Naive B cell (primary cell): ENCODE measurements at regions not wholly inside any gene's neighbourhood (a gene's known extent, or its start where the extent isn't known, plus 50 kb on each side); places are given as distances from the start of the nearest gene placed in this dataset.

Experiments used
- ATAC-seq, 2 donors: fragments of 150-1000 bp; cut with Tn5 transposase; 2 replicates each; pipeline ENCODE4 v1.10.0; 2021; ENCODE audit warnings: low read depth in 2 of 2, mild to moderate bottlenecking in 2 of 2, moderate library complexity in 2 of 2
- DNase-seq: peaks from one replicate; pipeline ENCODE4 v3.0.0; 2022
- H3K27ac Mint-ChIP-seq, 6 donors: one replicate each; pipeline ENCODE4 v1.8.0; 2020 to 2022; ENCODE audit warnings: mild to moderate bottlenecking in 6 of 6, mixed read lengths in 6 of 6, moderate library complexity in 5 of 6, inconsistent platforms in 2 of 6
- H3K27me3 Mint-ChIP-seq, 3 donors: one replicate each; pipeline ENCODE4 v1.8.0; 2021 to 2022; ENCODE audit warnings: mixed read lengths in 3 of 3, mild to moderate bottlenecking in 1 of 3
- H3K36me3 Mint-ChIP-seq, 2 donors: one replicate each; pipeline ENCODE4 v1.8.0; 2020 to 2022; ENCODE audit warnings: mixed read lengths in 2 of 2, inconsistent platforms in 1 of 2, mild to moderate bottlenecking in 1 of 2
- H3K4me1 Mint-ChIP-seq, 3 donors: one replicate each; pipeline ENCODE4 v1.8.0; 2020 to 2022; ENCODE audit warnings: mixed read lengths in 3 of 3, inconsistent platforms in 1 of 3, mild to moderate bottlenecking in 1 of 3, moderate library complexity in 1 of 3
- H3K4me3 Mint-ChIP-seq, 8 donors: one replicate each; pipeline ENCODE4 v1.8.0; 2020 to 2022; ENCODE audit warnings: mild to moderate bottlenecking in 8 of 8, mixed read lengths in 8 of 8, moderate library complexity in 8 of 8, inconsistent platforms in 2 of 8
- H3K9me3 Mint-ChIP-seq, 7 donors: one replicate each; pipeline ENCODE4 v1.8.0; 2020 to 2022; ENCODE audit warnings: mixed read lengths in 7 of 7, mild to moderate bottlenecking in 5 of 7, inconsistent platforms in 2 of 7, moderate library complexity in 1 of 7

GRCh38 chr4:153115322-153116290 lies 88.6 kb upstream of the TRIM2 start:
- H3K4me1 Mint-ChIP-seq = peaks cover 0 to 26% (median 15%) of the 10 kb centered on the region in 3 donors
- no peaks in the 10 kb centered on the region for H3K36me3 Mint-ChIP-seq
- peak overlapping the region; percentile 44 to 84 (median 78) for H3K4me3 Mint-ChIP-seq
- H3K27me3 Mint-ChIP-seq = no peaks in the 10 kb centered on the region
- peak overlapping the region; percentile 88 to 97 (median 92) for H3K27ac Mint-ChIP-seq
- ATAC-seq (peak; percentile 79 to 87), DNase-seq (peak; percentile 71)
- no peaks in the 10 kb centered on the region for H3K9me3 Mint-ChIP-seq

GRCh38 chr4:153116291-153116680 lies 88.0 kb upstream of the TRIM2 start:
- ATAC-seq (peak; percentile 7 to 24), DNase-seq (no peak)
- no peaks in the 10 kb centered on the region for H3K27me3 Mint-ChIP-seq
- no peaks in the 10 kb centered on the region for H3K36me3 Mint-ChIP-seq
- H3K9me3 Mint-ChIP-seq = no peaks in the 10 kb centered on the region
- H3K27ac Mint-ChIP-seq = peak overlapping the region; percentile 88 to 97 (median 92)
- H3K4me3 Mint-ChIP-seq = peak overlapping the region; percentile 44 to 84 (median 78)
- peaks cover 0 to 26% (median 9%) of the 10 kb centered on the region in 3 donors for H3K4me1 Mint-ChIP-seq

- ATAC-seq (no peak), DNase-seq (no peak)
- peak overlapping the region in 3 of 8 donors; percentile 27 to 78 (median 57) for H3K4me3 Mint-ChIP-seq
- H3K27me3 Mint-ChIP-seq = no peaks in the 10 kb centered on the region
- H3K27ac Mint-ChIP-seq = peak overlapping the region; percentile 88 to 97 (median 92)
- H3K9me3 Mint-ChIP-seq = no peaks in the 10 kb centered on the region
- no peaks in the 10 kb centered on the region for H3K36me3 Mint-ChIP-seq
- H3K4me1 Mint-ChIP-seq = peaks cover 0 to 26% (median 8%) of the 10 kb centered on the region in 3 donors
Observed at GRCh38 chr4:153116801-153117200, 87.4 kb upstream of the TRIM2 start.

GRCh38 chr4:153117554-153117953 lies 86.7 kb upstream of the TRIM2 start:
- Mint-ChIP-seq H3K4me3 (peak overlapping the region in 1 of 8 donors; percentile 59), H3K27ac (peak overlapping the region in 1 of 6 donors; percentile 88), H3K36me3 (no peaks in the 10 kb centered on the region), H3K4me1 (peaks cover 0 to 26% (median 8%) of the 10 kb centered on the region in 3 donors), H3K27me3 (no peaks in the 10 kb centered on the region), H3K9me3 (no peaks in the 10 kb centered on the region)
- ATAC-seq = no peak
- no peak for DNase-seq

GRCh38 chr4:153119626-153120025 lies 84.6 kb upstream of the TRIM2 start:
- Mint-ChIP-seq H3K36me3 (no peaks in the 10 kb centered on the region), H3K27ac (no peak overlapping the region), H3K4me1 (peaks cover 0 to 26% (median 8%) of the 10 kb centered on the region in 3 donors)

GRCh38 chr4:153120235-153120634 lies 84.0 kb upstream of the TRIM2 start:
- Mint-ChIP-seq H3K36me3 (no peaks in the 10 kb centered on the region), H3K4me1 (peaks cover 0 to 21% (median 8%) of the 10 kb centered on the region in 3 donors), H3K27me3 (no peaks in the 10 kb centered on the region), H3K27ac (no peak overlapping the region), H3K9me3 (no peaks in the 10 kb centered on the region), H3K4me3 (no peak overlapping the region)
- no peak for ATAC-seq
- no peak for DNase-seq

More at GRCh38 chr4:153119626-153120025, 84.6 kb upstream of the TRIM2 start:
- Mint-ChIP-seq H3K9me3 (no peaks in the 10 kb centered on the region), H3K4me3 (no peak overlapping the region), H3K27me3 (no peaks in the 10 kb centered on the region)
- ATAC-seq = no peak
- DNase-seq = no peak

- no peak overlapping the region for H3K27ac Mint-ChIP-seq
- H3K4me3 Mint-ChIP-seq = no peak overlapping the region
- no peak for DNase-seq
- peaks cover 0 to 5% (median 3%) of the 10 kb centered on the region in 3 donors for H3K4me1 Mint-ChIP-seq
- H3K36me3 Mint-ChIP-seq = no peaks in the 10 kb centered on the region
- H3K9me3 Mint-ChIP-seq = no peaks in the 10 kb centered on the region
- ATAC-seq = no peak
- peaks cover 0 to 2% (median 0%) of the 10 kb centered on the region in 3 donors for H3K27me3 Mint-ChIP-seq
Observed at GRCh38 chr4:153122855-153123254, 81.4 kb upstream of the TRIM2 start.

GRCh38 chr4:153126137-153126536 lies 78.1 kb upstream of the TRIM2 start:
- peaks cover 0 to 4% (median 3%) of the 10 kb centered on the region in 3 donors for H3K4me1 Mint-ChIP-seq
- peaks cover 0 to 2% (median 0%) of the 10 kb centered on the region in 7 donors for H3K9me3 Mint-ChIP-seq
- no peak overlapping the region for H3K27ac Mint-ChIP-seq
- ATAC-seq = no peak
- no peak overlapping the region for H3K4me3 Mint-ChIP-seq
- H3K36me3 Mint-ChIP-seq = no peaks in the 10 kb centered on the region
- H3K27me3 Mint-ChIP-seq = peaks cover 0 to 4% (median 0%) of the 10 kb centered on the region in 3 donors
- DNase-seq = no peak

- Mint-ChIP-seq H3K4me1 (peaks cover 0 to 5% (median 4%) of the 10 kb centered on the region in 3 donors), H3K4me3 (no peak overlapping the region), H3K27ac (peak overlapping the region in 1 of 6 donors; percentile 27), H3K9me3 (peaks cover 0 to 2% (median 0%) of the 10 kb centered on the region in 7 donors), H3K27me3 (peaks cover 0 to 6% (median 4%) of the 10 kb centered on the region in 3 donors), H3K36me3 (no peaks in the 10 kb centered on the region)
- ATAC-seq (peak; percentile 82 to 96), DNase-seq (peak; percentile 78)
Observed at GRCh38 chr4:153127760-153128494, 76.3 kb upstream of the TRIM2 start.

GRCh38 chr4:153131596-153131995 lies 72.6 kb upstream of the TRIM2 start:
- no peak for ATAC-seq
- Mint-ChIP-seq H3K27ac (no peak overlapping the region), H3K36me3 (no peaks in the 10 kb centered on the region)

GRCh38 chr4:153137159-153137558 lies 67.1 kb upstream of the TRIM2 start:
- Mint-ChIP-seq H3K9me3 (no peaks in the 10 kb centered on the region), H3K36me3 (no peaks in the 10 kb centered on the region)

More at GRCh38 chr4:153131596-153131995, 72.6 kb upstream of the TRIM2 start:
- DNase-seq = no peak
- Mint-ChIP-seq H3K27me3 (peaks cover 18 to 24% (median 20%) of the 10 kb centered on the region in 3 donors), H3K9me3 (peaks cover 0 to 2% (median 0%) of the 10 kb centered on the region in 7 donors), H3K4me1 (peaks cover 17 to 23% (median 18%) of the 10 kb centered on the region in 3 donors), H3K4me3 (peak overlapping the region in 1 of 8 donors; percentile 15)

GRCh38 chr4:153137677-153138630 lies 66.3 kb upstream of the TRIM2 start:
- Mint-ChIP-seq H3K27ac (peak overlapping the region in 1 of 6 donors; percentile 66), H3K36me3 (no peaks in the 10 kb centered on the region), H3K4me1 (peaks cover 33 to 47% (median 35%) of the 10 kb centered on the region in 3 donors), H3K4me3 (no peak overlapping the region), H3K9me3 (no peaks in the 10 kb centered on the region), H3K27me3 (peaks cover 21 to 30% (median 23%) of the 10 kb centered on the region in 3 donors)
- no peak for DNase-seq
- ATAC-seq = no peak

More at GRCh38 chr4:153137159-153137558, 67.1 kb upstream of the TRIM2 start:
- peaks cover 21 to 30% (median 28%) of the 10 kb centered on the region in 3 donors for H3K27me3 Mint-ChIP-seq
- ATAC-seq (no peak), DNase-seq (no peak)
- H3K27ac Mint-ChIP-seq = peak overlapping the region in 1 of 6 donors; percentile 11
- H3K4me3 Mint-ChIP-seq = no peak overlapping the region
- H3K4me1 Mint-ChIP-seq = peaks cover 31 to 46% (median 35%) of the 10 kb centered on the region in 3 donors
